Mesenchymal stem cell (in vitro differentiated cells and primary cell): ENCODE measurements at regions not wholly inside any gene's neighbourhood (a gene's known extent, or its start where the extent isn't known, plus 50 kb on each side); places are given as distances from the start of the nearest gene placed in this dataset.

ENCODE experiments used
- DNase-seq: peaks from one replicate; pipeline ENCODE4 v3.0.0-alpha.2; 2013
- H2AFZ ChIP-seq: one replicate; pipeline ENCODE4 v1.6.1; 2013; ENCODE audit warnings: low read depth, mild to moderate bottlenecking, control low read depth, inconsistent platforms, low read length, moderate library complexity
- H2AK5ac ChIP-seq: 2 replicates; pipeline ENCODE4 v1.6.1; 2013; ENCODE audit warnings: low read length, moderate library complexity, mild to moderate bottlenecking, inconsistent platforms; ENCODE audit not compliant: severe bottlenecking
- H2BK120ac ChIP-seq: one replicate; pipeline ENCODE4 v1.6.1; 2013; ENCODE audit warnings: low read depth, mild to moderate bottlenecking, inconsistent platforms, low read length, moderate library complexity
- H2BK12ac ChIP-seq, 2 experiments: one replicate each; pipeline ENCODE4 v1.6.1; 2013; ENCODE audit warnings: inconsistent platforms in 2 of 2, low read length in 2 of 2, mild to moderate bottlenecking in 2 of 2, moderate library complexity in 2 of 2, control low read depth in 1 of 2
- H2BK15ac ChIP-seq: one replicate; pipeline ENCODE4 v1.6.1; 2013; ENCODE audit warnings: mild to moderate bottlenecking, low read depth, inconsistent platforms; ENCODE audit not compliant: poor library complexity, severe bottlenecking
- H2BK5ac ChIP-seq: 2 replicates; pipeline ENCODE4 v1.6.1; 2013; ENCODE audit warnings: low read depth, mild to moderate bottlenecking, low read length, control low read depth, inconsistent platforms; ENCODE audit not compliant: poor library complexity, severe bottlenecking
- H3K14ac ChIP-seq, 2 experiments: one replicate each; pipeline ENCODE4 v1.6.1; 2013; ENCODE audit warnings: inconsistent platforms in 2 of 2, low read length in 2 of 2, control low read depth in 1 of 2, mild to moderate bottlenecking in 1 of 2, moderate library complexity in 1 of 2
- H3K18ac ChIP-seq, 2 experiments: one replicate each; pipeline ENCODE4 v1.6.1; 2013; ENCODE audit warnings: inconsistent platforms in 2 of 2, low read length in 2 of 2, control low read depth in 1 of 2, low read depth in 1 of 2, mild to moderate bottlenecking in 1 of 2
- H3K23ac ChIP-seq, 2 experiments: one replicate each; pipeline ENCODE4 v1.6.1; 2013; ENCODE audit warnings: inconsistent platforms in 2 of 2, low read length in 2 of 2, mild to moderate bottlenecking in 2 of 2, moderate library complexity in 2 of 2, control low read depth in 1 of 2
- H3K27ac ChIP-seq: 2 replicates; pipeline ENCODE4 v1.5.1; 2013; ENCODE audit warnings: mild to moderate bottlenecking, moderate library complexity, low read length, control low read depth, inconsistent platforms; ENCODE audit not compliant: poor library complexity, severe bottlenecking
- H3K27me3 ChIP-seq, 2 experiments: 2 replicates each; pipeline versions ENCODE4 v1.6.1 to v1.7.0; 2013; ENCODE audit warnings: low read length in 2 of 2, mild to moderate bottlenecking in 2 of 2, moderate library complexity in 2 of 2, control low read depth in 1 of 2, inconsistent platforms in 1 of 2; ENCODE audit not compliant: control insufficient read depth in 1 of 2, insufficient read depth in 1 of 2
- H3K36me3 ChIP-seq, 2 experiments: 2 replicates each; pipeline versions ENCODE4 v1.6.1 to v1.7.0; 2013; ENCODE audit warnings: low read length in 2 of 2, control low read depth in 1 of 2, inconsistent platforms in 1 of 2, low read depth in 1 of 2, mild to moderate bottlenecking in 1 of 2; ENCODE audit not compliant: insufficient read depth in 2 of 2, control insufficient read depth in 1 of 2
- H3K4ac ChIP-seq, 2 experiments: one replicate each; pipeline ENCODE4 v1.6.1; 2013; ENCODE audit warnings: inconsistent platforms in 2 of 2, low read length in 2 of 2, mild to moderate bottlenecking in 2 of 2, moderate library complexity in 2 of 2, control low read depth in 1 of 2, low read depth in 1 of 2
- H3K4me1 ChIP-seq: 2 replicates; pipeline ENCODE4 v1.6.1; 2013; ENCODE audit warnings: low read depth, low read length, control low read depth; ENCODE audit not compliant: control insufficient read depth, insufficient read depth
- H3K4me2 ChIP-seq: 2 replicates; pipeline ENCODE4 v1.6.1; 2013; ENCODE audit warnings: low read length, mild to moderate bottlenecking, inconsistent platforms; ENCODE audit not compliant: poor library complexity, severe bottlenecking
- H3K4me3 ChIP-seq, 2 experiments: 2 replicates each; pipeline versions ENCODE4 v1.5.1 to v1.7.0; 2013; ENCODE audit warnings: low read length in 2 of 2, mild to moderate bottlenecking in 2 of 2, control low read depth in 1 of 2, low read depth in 1 of 2; ENCODE audit not compliant: insufficient read depth in 1 of 2
- H3K79me1 ChIP-seq: replicated peaks from 2 replicates; pipeline ENCODE4 v1.6.1; 2013; ENCODE audit warnings: mild to moderate bottlenecking, control low read depth, low read length, inconsistent platforms; ENCODE audit not compliant: poor library complexity, severe bottlenecking
- H3K9ac ChIP-seq: 2 replicates; pipeline ENCODE4 v1.7.0; 2013; ENCODE audit warnings: mild to moderate bottlenecking, low read length, moderate library complexity
- H3K9me3 ChIP-seq: 2 replicates; pipeline ENCODE4 v1.7.0; 2013; ENCODE audit warnings: mild to moderate bottlenecking, low read length; ENCODE audit not compliant: control insufficient read depth
- H4K8ac ChIP-seq: one replicate; pipeline ENCODE4 v1.6.1; 2013; ENCODE audit warnings: inconsistent platforms, mild to moderate bottlenecking, low read length, moderate library complexity
- H4K91ac ChIP-seq: one replicate; pipeline ENCODE4 v1.6.1; 2013; ENCODE audit warnings: mild to moderate bottlenecking, low read length, inconsistent platforms
- WGBS: methylation state at CpG from one replicate; pipeline ENCODE4 v1.1.7; 2013; ENCODE audit warnings: mixed read lengths; 5-methylcytosine and 5-hydroxymethylcytosine counted together

DNA sequence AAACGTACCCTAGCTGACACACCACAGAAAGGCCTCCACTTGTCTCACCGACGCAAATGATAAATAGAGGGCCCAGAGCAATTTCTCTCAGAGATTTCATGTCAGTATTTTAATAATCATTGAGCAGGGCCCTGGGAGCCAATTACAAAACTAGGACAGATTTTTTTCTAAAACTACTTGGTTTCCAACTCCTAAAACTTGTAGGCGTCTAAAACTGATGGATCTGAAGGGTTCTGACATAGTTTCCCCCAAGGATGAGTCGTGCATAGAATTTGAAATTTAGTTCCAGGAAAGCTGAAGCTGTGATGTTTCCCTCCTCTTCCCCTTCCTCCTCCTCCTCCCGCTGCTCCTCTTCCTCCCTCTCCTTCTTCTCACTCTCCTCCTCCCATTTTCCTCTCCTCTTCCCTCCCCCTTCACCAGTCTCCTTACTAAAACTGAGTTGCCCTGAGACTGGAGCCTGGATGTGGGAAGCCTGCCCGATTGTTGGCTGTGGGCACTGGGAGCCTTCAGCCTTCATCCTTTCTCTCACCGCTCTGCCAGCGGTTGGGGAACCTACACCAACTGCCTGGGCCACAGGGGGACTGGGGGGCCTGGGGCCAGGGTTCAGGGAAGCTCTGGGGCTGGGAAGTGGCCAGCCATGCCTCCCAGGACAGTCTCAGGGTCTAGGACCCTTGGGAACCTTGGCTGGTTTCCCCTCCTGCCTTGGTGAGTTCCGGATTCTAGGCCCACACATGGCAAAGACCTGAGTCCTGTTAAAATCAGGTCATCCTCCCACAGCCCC, 73.9 kb upstream of the SLC6A11 start:
- WGBS = 71% methylated on average over 9 of the region's 10 CpGs
- Histone ChIP-seq H3K27me3 (peaks cover 27 to 72% of the 10 kb centered on the region in 2 experiments), H3K79me1 (no peaks in the 10 kb centered on the region), H2AK5ac (no peak overlapping the region), H3K36me3 (no peaks in the 10 kb centered on the region), H2BK5ac (no peak overlapping the region), H4K91ac (no peak overlapping the region), H3K4me1 (peaks cover 3% of the 10 kb centered on the region), H4K8ac (no peak overlapping the region), H3K27ac (no peak overlapping the region), H2AFZ (no peak overlapping the region), H2BK120ac (no peak overlapping the region), H3K9ac (no peak overlapping the region), H3K14ac (no peak overlapping the region), H3K4me2 (no peak overlapping the region), H2BK12ac (no peak overlapping the region), H3K4ac (no peak overlapping the region), H3K18ac (no peak overlapping the region), H3K4me3 (no peak overlapping the region), H2BK15ac (no peak overlapping the region), H3K23ac (no peak overlapping the region), H3K9me3 (no peaks in the 10 kb centered on the region)
- DNase-seq = no peak

DNA sequence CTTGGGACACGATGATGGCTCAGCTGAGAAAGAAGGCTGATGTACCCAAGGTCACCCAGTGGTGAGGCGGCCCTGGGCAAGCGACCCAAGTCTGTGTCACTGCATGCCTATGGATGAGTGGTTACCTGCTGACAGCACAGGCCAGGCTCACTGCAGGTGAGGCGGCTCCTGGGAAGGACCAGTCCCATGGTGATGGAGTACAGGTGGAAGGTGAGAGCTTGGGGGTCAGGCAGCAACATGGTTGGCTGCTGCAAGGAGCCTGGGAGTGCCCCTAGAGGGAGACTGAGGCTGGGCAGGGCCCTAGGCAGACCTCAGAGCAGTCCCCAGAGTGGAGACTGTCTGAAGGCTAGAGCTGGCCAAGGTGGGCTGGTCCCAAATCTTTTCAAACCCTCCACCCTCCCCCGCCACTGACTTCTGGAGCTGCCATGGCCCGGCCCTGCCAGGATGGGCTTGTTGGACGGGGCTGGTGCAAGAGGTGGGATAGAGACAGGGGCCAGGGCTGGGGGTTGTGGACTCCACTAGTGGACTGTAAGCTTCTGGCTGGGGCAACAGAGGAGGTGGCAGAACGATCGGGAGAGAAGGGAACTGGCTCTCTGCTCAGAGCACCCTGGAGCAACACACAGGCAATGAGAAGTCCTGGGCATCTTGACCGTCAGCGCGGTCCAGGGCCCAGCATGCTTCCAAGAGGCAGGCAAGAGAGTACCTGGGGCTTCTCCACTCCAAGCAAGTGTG, 72.5 kb upstream of the SLC6A11 start:
- no peak overlapping the region for H4K8ac ChIP-seq
- DNase-seq = no peak
- peaks cover 3% of the 10 kb centered on the region for H3K4me1 ChIP-seq
- no peak overlapping the region for H3K4me2 ChIP-seq
- peaks cover 16 to 70% of the 10 kb centered on the region in 2 experiments for H3K27me3 ChIP-seq
- no peak overlapping the region for H2BK5ac ChIP-seq
- H3K4me3 ChIP-seq = no peak overlapping the region
- no peak overlapping the region for H4K91ac ChIP-seq
- no peak overlapping the region for H3K27ac ChIP-seq
- H3K23ac ChIP-seq = no peak overlapping the region
- no peaks in the 10 kb centered on the region for H3K36me3 ChIP-seq
- no peak overlapping the region for H2BK15ac ChIP-seq
- no peaks in the 10 kb centered on the region for H3K79me1 ChIP-seq
- WGBS = 86% methylated on average over 12 of the region's 12 CpGs
- H2AFZ ChIP-seq = no peak overlapping the region
- no peak overlapping the region for H3K4ac ChIP-seq
- no peak overlapping the region for H3K14ac ChIP-seq
- H3K9ac ChIP-seq = no peak overlapping the region
- no peak overlapping the region for H2AK5ac ChIP-seq
- H3K9me3 ChIP-seq = no peaks in the 10 kb centered on the region
- no peak overlapping the region for H2BK120ac ChIP-seq
- no peak overlapping the region for H2BK12ac ChIP-seq
- H3K18ac ChIP-seq = no peak overlapping the region

DNA sequence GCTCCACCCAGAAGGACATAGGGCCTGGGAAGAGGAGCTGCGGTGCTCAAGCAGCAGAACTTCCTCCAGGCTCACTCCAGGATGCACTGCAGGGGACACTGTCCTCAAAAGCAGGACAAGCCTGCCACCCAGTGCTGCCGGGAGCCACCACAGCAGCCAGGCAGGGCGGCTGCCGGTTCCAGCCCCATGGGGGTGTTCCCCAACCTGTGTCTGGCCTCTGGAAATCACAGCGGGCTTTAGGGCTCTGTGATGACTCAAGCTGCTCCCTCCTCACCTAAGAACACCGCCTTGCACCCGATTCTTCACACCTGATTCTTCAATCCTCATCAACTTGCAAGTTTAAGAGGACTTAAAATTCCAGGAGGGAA, 71.9 kb upstream of the SLC6A11 start:
- Histone ChIP-seq H3K4ac (no peak overlapping the region), H3K4me2 (no peak overlapping the region), H3K9me3 (no peaks in the 10 kb centered on the region), H2AK5ac (no peak overlapping the region), H3K23ac (no peak overlapping the region), H4K91ac (no peak overlapping the region), H3K36me3 (no peaks in the 10 kb centered on the region), H3K27ac (no peak overlapping the region), H3K9ac (no peak overlapping the region), H3K14ac (no peak overlapping the region), H2BK12ac (no peak overlapping the region), H2BK5ac (no peak overlapping the region), H2BK120ac (no peak overlapping the region), H3K18ac (no peak overlapping the region), H3K4me3 (no peak overlapping the region), H3K4me1 (no peaks in the 10 kb centered on the region), H2BK15ac (no peak overlapping the region), H2AFZ (no peak overlapping the region), H4K8ac (no peak overlapping the region), H3K27me3 (peaks cover 16 to 70% of the 10 kb centered on the region in 2 experiments), H3K79me1 (no peaks in the 10 kb centered on the region)
- WGBS = 38% methylated on average over 7 of the region's 7 CpGs
- no peak for DNase-seq

DNA sequence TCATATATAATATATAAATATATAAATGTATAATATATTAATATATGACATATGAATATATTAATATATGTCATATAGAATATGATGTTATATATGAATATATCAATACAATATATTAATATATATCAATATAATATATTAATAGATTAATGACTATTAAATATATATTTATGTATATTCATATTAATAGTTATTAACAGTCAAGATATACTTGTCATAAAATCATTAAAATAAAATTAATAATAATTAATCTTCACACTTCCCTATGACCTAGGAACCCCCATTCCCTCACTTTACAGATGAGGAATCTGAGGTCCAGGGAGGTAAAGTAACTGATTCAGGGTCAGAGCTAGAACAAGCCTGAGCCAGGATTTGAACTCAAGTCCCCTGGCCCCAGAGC, 70.6 kb upstream of the SLC6A11 start:
- Histone ChIP-seq H2BK120ac (no peak overlapping the region), H4K91ac (no peak overlapping the region), H3K27me3 (peaks cover 21 to 67% of the 10 kb centered on the region in 2 experiments), H3K4me3 (no peak overlapping the region), H3K23ac (no peak overlapping the region), H2BK5ac (no peak overlapping the region), H2BK12ac (no peak overlapping the region), H4K8ac (no peak overlapping the region), H2AK5ac (no peak overlapping the region), H3K9ac (no peak overlapping the region), H3K9me3 (no peaks in the 10 kb centered on the region), H3K36me3 (no peaks in the 10 kb centered on the region), H3K18ac (no peak overlapping the region), H2BK15ac (no peak overlapping the region), H3K4me1 (no peaks in the 10 kb centered on the region), H3K79me1 (no peaks in the 10 kb centered on the region), H3K14ac (no peak overlapping the region), H3K4me2 (no peak overlapping the region), H2AFZ (no peak overlapping the region), H3K27ac (no peak overlapping the region), H3K4ac (no peak overlapping the region)
- no peak for DNase-seq
